Liver (tissue), 8 donors: ENCODE measurements at regions not wholly inside any gene's neighbourhood (a gene's known extent, or its start where the extent isn't known, plus 50 kb on each side); places are given as distances from the start of the nearest gene placed in this dataset.

Experiments used
- DNase-seq: peaks from one replicate; pipeline ENCODE4 v3.0.0-alpha.2; 2017; ENCODE audit warnings: low spot score
- H3K27ac ChIP-seq, 2 donors: one replicate each; pipeline ENCODE4 v1.7.0; 2013; ENCODE audit warnings: inconsistent platforms in 2 of 2, low read length in 2 of 2, control low read depth in 1 of 2, low read depth in 1 of 2, mild to moderate bottlenecking in 1 of 2
- H3K27me3 ChIP-seq, 4 donors: one replicate each; pipeline versions ENCODE4 v1.6.1 to v1.7.0; 2013; ENCODE audit warnings: low read length in 3 of 4, inconsistent platforms in 1 of 4, mild to moderate bottlenecking in 1 of 4, moderate library complexity in 1 of 4; ENCODE audit not compliant: control insufficient read depth in 4 of 4, insufficient read depth in 4 of 4
- H3K36me3 ChIP-seq, 4 donors: one replicate each; pipeline versions ENCODE4 v1.6.1 to v1.7.0; 2013; ENCODE audit warnings: low read length in 3 of 4, mild to moderate bottlenecking in 3 of 4, low read depth in 1 of 4, moderate library complexity in 1 of 4; ENCODE audit not compliant: control insufficient read depth in 4 of 4, insufficient read depth in 3 of 4
- H3K4me1 ChIP-seq, 4 donors: one replicate each; pipeline versions ENCODE4 v1.6.1 to v1.7.0; 2013; ENCODE audit warnings: low read length in 3 of 4, mild to moderate bottlenecking in 3 of 4, moderate library complexity in 1 of 4; ENCODE audit not compliant: control insufficient read depth in 4 of 4, insufficient read depth in 4 of 4
- H3K4me3 ChIP-seq, 3 donors: one replicate each; pipeline versions ENCODE4 v1.6.1 to v1.7.0; 2013; ENCODE audit warnings: low read length in 3 of 3, control low read depth in 1 of 3, low read depth in 1 of 3, mild to moderate bottlenecking in 1 of 3
- H3K9ac ChIP-seq, 2 donors: one replicate each; pipeline ENCODE4 v1.7.0; 2013; ENCODE audit warnings: low read length in 2 of 2, mild to moderate bottlenecking in 2 of 2, moderate library complexity in 2 of 2, control low read depth in 1 of 2, low read depth in 1 of 2
- H3K9me3 ChIP-seq, 4 donors: one replicate each; pipeline versions ENCODE4 v1.6.1 to v1.7.0; 2013; ENCODE audit warnings: low read length in 3 of 4; ENCODE audit not compliant: control insufficient read depth in 4 of 4
- ATF3 ChIP-seq: IDR thresholded peaks from 2 replicates; pipeline ENCODE4 v1.6.1; 2016; ENCODE audit warnings: antibody characterized with exemption
- CTCF ChIP-seq: fragments of 150-350 bp; IDR thresholded peaks from 2 replicates; pipeline ENCODE4 v1.5.1; 2017; ENCODE audit warnings: improper control_type of control experiment, low read depth, low read length; ENCODE audit not compliant: missing input control
- EGR1 ChIP-seq, 2 donors: IDR thresholded peaks; 2 replicates each; pipeline ENCODE4 v1.6.1; 2016 to 2018; ENCODE audit warnings: antibody characterized with exemption in 2 of 2, low read depth in 2 of 2
- FOXA1 ChIP-seq: IDR thresholded peaks from 2 replicates; pipeline ENCODE4 v1.6.1; 2016; ENCODE audit warnings: antibody characterized with exemption
- FOXA2 ChIP-seq: IDR thresholded peaks from 2 replicates; pipeline ENCODE4 v1.6.1; 2016; ENCODE audit warnings: antibody characterized with exemption
- GABPA ChIP-seq, 2 donors: IDR thresholded peaks in 1 of 2; conservative IDR thresholded peaks in 1 of 2; 2 replicates each; pipeline ENCODE4 v1.6.1; 2016; ENCODE audit warnings: antibody characterized with exemption in 2 of 2, mild to moderate bottlenecking in 1 of 2, moderate library complexity in 1 of 2
- HNF4A ChIP-seq, 2 donors: conservative IDR thresholded peaks; 2 replicates each; pipeline ENCODE4 v1.6.1; 2016; ENCODE audit warnings: antibody characterized with exemption in 2 of 2, mild to moderate bottlenecking in 2 of 2
- HNF4G ChIP-seq: IDR thresholded peaks from 2 replicates; pipeline ENCODE4 v1.6.1; 2016; ENCODE audit warnings: antibody characterized with exemption
- JUND ChIP-seq, 2 donors: IDR thresholded peaks; 2 replicates each; pipeline ENCODE4 v1.6.1; 2016; ENCODE audit warnings: antibody characterized with exemption in 2 of 2
- MAX ChIP-seq: IDR thresholded peaks from 2 replicates; pipeline ENCODE4 v1.6.1; 2016; ENCODE audit warnings: antibody characterized with exemption
- NR2F2 ChIP-seq: IDR thresholded peaks from 2 replicates; pipeline ENCODE4 v1.6.1; 2016; ENCODE audit warnings: antibody characterized with exemption
- RAD21 ChIP-seq, 2 donors: IDR thresholded peaks; 2 replicates each; pipeline ENCODE4 v1.6.1; 2016; ENCODE audit warnings: antibody characterized with exemption in 2 of 2, mild to moderate bottlenecking in 2 of 2
- REST ChIP-seq: IDR thresholded peaks from 2 replicates; pipeline ENCODE4 v1.6.1; 2016; ENCODE audit warnings: antibody characterized with exemption, mild to moderate bottlenecking
- RXRA ChIP-seq, 2 donors: IDR thresholded peaks; 2 replicates each; pipeline ENCODE4 v1.6.1; 2017 to 2018; ENCODE audit warnings: antibody characterized with exemption in 2 of 2, mild to moderate bottlenecking in 1 of 2
- SP1 ChIP-seq: IDR thresholded peaks from 2 replicates; pipeline ENCODE4 v1.6.1; 2018; ENCODE audit warnings: antibody characterized with exemption, mild to moderate bottlenecking
- TAF1 ChIP-seq: conservative IDR thresholded peaks from 2 replicates; pipeline ENCODE4 v1.6.1; 2016; ENCODE audit warnings: antibody characterized with exemption, mild to moderate bottlenecking
- YY1 ChIP-seq: IDR thresholded peaks from 2 replicates; pipeline ENCODE4 v1.6.1; 2016; ENCODE audit warnings: antibody characterized with exemption, mild to moderate bottlenecking
- ZBTB33 ChIP-seq: IDR thresholded peaks from 2 replicates; pipeline ENCODE4 v1.6.1; 2016; ENCODE audit warnings: antibody characterized with exemption
- WGBS: extraction: QIAGEN DNeasy Blood & Tissue Kit; methylation state at CpG from one replicate; pipeline ENCODE4 v1.1.7; 2013; 5-methylcytosine and 5-hydroxymethylcytosine counted together
- donor health status: healthy.
- donor health status: healthy.
- donor health status: healthy.
- donor health status: healthy.
- donor health status: healthy.

GRCh38 chr12:97639702-97640101 lies 177.1 kb downstream of the RMST start:
- no peak for TF ChIP-seq HNF4G
- TF ChIP-seq HNF4A (conservative IDR thresholded peaks at IDR 0.05) = no peak
- TF ChIP-seq EGR1 (IDR thresholded peaks at IDR 0.05; ENCODE audit: low read depth in 2 of 2) = no peak
- TF ChIP-seq ATF3 = no peak
- TF ChIP-seq SP1 = no peak
- no peak for TF ChIP-seq FOXA2
- TF ChIP-seq JUND (IDR thresholded peaks at IDR 0.05) = no peak
- TF ChIP-seq NR2F2 = no peak
- TF ChIP-seq CTCF = no peak
- no peaks in the 10 kb centered on the region for H3K4me1 ChIP-seq
- H3K27me3 ChIP-seq = no peaks in the 10 kb centered on the region
- no peak overlapping the region for H3K4me3 ChIP-seq
- H3K27ac ChIP-seq = no peak overlapping the region
- no peak for DNase-seq
- no peaks in the 10 kb centered on the region for H3K9me3 ChIP-seq
- 82% methylated on average over 1 of the region's 1 CpG for WGBS
- H3K9ac ChIP-seq = no peak overlapping the region
- H3K36me3 ChIP-seq = no peaks in the 10 kb centered on the region

- Histone ChIP-seq H3K9me3 (no peaks in the 10 kb centered on the region), H3K4me1 (no peaks in the 10 kb centered on the region), H3K4me3 (no peak overlapping the region), H3K36me3 (no peaks in the 10 kb centered on the region), H3K27ac (no peak overlapping the region), H3K9ac (no peak overlapping the region), H3K27me3 (no peaks in the 10 kb centered on the region)
- 82% methylated on average over 6 of the region's 6 CpGs for WGBS
- DNase-seq = no peak
- no peak for TF ChIP-seq MAX
- TF ChIP-seq ATF3 = no peak
- TF ChIP-seq RXRA (IDR thresholded peaks at IDR 0.05) = no peak
- no peak for TF ChIP-seq HNF4G
- no peak for TF ChIP-seq HNF4A (conservative IDR thresholded peaks at IDR 0.05)
- no peak for TF ChIP-seq YY1
- TF ChIP-seq REST = no peak
- TF ChIP-seq TAF1 = no peak
- no peak for TF ChIP-seq FOXA1
- TF ChIP-seq JUND (IDR thresholded peaks at IDR 0.05) = no peak
- TF ChIP-seq GABPA (IDR thresholded peaks at IDR 0.05 in 1 of 2, conservative IDR thresholded peaks at IDR 0.05 in 1 of 2) = no peak
- TF ChIP-seq NR2F2 = no peak
- TF ChIP-seq RAD21 (IDR thresholded peaks at IDR 0.05) = no peak
- TF ChIP-seq CTCF = no peak
- no peak for TF ChIP-seq SP1
- TF ChIP-seq ZBTB33 = no peak
- no peak for TF ChIP-seq EGR1 (IDR thresholded peaks at IDR 0.05; ENCODE audit: low read depth in 2 of 2)
- TF ChIP-seq FOXA2 = no peak
Observed at GRCh38 chr12:97640826-97641225, 178.2 kb downstream of the RMST start.
